ENCODE measurements at regions not wholly inside any gene's neighbourhood (a gene's known extent, or its start where the extent isn't known, plus 50 kb on each side); places are given as distances from the start of the nearest gene placed in this dataset.

DNA sequence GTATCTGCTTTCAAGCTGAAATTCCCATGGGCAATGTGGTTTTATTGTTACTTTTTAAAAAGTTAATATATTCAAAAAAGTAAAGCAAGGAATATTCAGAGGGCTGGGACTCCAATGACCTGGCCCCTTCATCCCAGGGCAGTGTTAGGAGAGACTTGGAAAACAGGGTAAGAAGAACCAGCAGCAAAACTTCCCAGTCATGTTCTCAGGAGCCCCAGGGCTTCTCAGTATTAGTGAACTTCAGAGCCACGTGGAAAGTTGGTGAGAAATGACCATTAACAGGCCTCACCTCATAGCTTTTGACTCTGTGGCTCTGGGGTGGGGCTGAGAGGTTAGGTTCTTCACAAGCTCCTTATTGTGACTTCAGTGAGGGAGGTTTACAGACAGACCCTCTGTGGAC lies 230.4 kb upstream of the KCNG1 start:
- TF ChIP-seq CTCF (IDR thresholded peaks at IDR 0.05), result no peak
- no peak for TF ChIP-seq EZH2phosphoT487 (IDR thresholded peaks at IDR 0.05)
- TF ChIP-seq EZH2 (IDR thresholded peaks at IDR 0.05), result no peak
